Calu3 (cell line): ENCODE measurements at regions not wholly inside any gene's neighbourhood (a gene's known extent, or its start where the extent isn't known, plus 50 kb on each side); places are given as distances from the start of the nearest gene placed in this dataset.

Experiments used
- BruUV-seq: library from RNA; stranded (reverse); fragments of 400-500 nt; replicated peaks from 2 replicates; lab custom pipeline; 2021; lab: Mats Ljungman, UMichigan
- CTCF ChIA-PET: fragments of 300-600 bp; sonication (Branson Sonifier 250); formaldehyde crosslinking; loops from one replicate; lab custom pipeline; 2022; ENCODE audit warnings: antibody characterized with exemption; lab: Charles Lee
- DNase-seq: peaks from one replicate; pipeline ENCODE4 v3.0.0; 2022
- H3K27ac Mint-ChIP-seq: one replicate; pipeline ENCODE4 v1.8.0; 2022; ENCODE audit warnings: mixed read lengths; ENCODE audit not compliant: unreplicated experiment
- H3K27me3 Mint-ChIP-seq: one replicate; pipeline ENCODE4 v1.8.0; 2022; ENCODE audit warnings: mixed read lengths; ENCODE audit not compliant: unreplicated experiment
- H3K36me3 Mint-ChIP-seq: one replicate; pipeline ENCODE4 v1.8.0; 2022; ENCODE audit warnings: mild to moderate bottlenecking, moderate library complexity, mixed read lengths; ENCODE audit not compliant: insufficient read depth, unreplicated experiment
- H3K4me1 Mint-ChIP-seq: one replicate; pipeline ENCODE4 v1.8.0; 2022; ENCODE audit warnings: mild to moderate bottlenecking, low read depth, mixed read lengths; ENCODE audit not compliant: unreplicated experiment
- H3K4me3 Mint-ChIP-seq: one replicate; pipeline ENCODE4 v1.8.0; 2022; ENCODE audit warnings: mild to moderate bottlenecking, low read depth, moderate library complexity, mixed read lengths; ENCODE audit not compliant: unreplicated experiment
- H3K9me3 Mint-ChIP-seq: one replicate; pipeline ENCODE4 v1.8.0; 2022; ENCODE audit warnings: low read depth, mixed read lengths; ENCODE audit not compliant: unreplicated experiment
- intact Hi-C: fragments of 100-400 bp; cut with micrococcal nuclease; formaldehyde crosslinking; loops from one replicate; pipeline ENCODE4 v1.10.0; 2022; ENCODE audit not compliant: unreplicated experiment
- TF ChIP-seq, protein P1 (sequence below): fragments of 200-600 bp; IDR thresholded peaks from one replicate; pipeline ENCODE4 v1.8.0; 2022; ENCODE audit warnings: antibody characterized with exemption; ENCODE audit not compliant: unreplicated experiment

DNA sequence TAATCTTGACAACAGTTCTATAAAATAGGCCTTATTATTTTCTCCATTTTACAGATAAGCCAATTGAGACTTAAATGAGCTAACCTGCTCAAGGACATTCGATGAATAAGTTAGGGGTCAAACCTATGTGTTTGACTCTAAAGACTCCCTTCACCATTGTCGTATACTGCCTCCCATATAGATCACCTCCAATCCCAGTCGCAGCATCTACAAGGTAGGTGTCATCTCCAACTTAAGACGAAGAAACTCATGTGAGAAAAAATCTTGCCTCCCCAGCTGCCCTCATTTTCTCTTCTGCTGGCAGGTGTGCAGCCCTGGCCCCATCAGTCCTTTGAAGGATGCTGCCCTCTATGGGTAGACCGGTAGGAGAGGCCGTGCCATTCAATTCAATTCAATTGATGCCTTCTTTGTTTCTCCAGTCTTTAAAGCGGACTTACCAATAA lies 75.2 kb upstream of the SMARCA2 start:
- Mint-ChIP-seq H3K4me3 (no peak overlapping the region), H3K36me3 (no peaks in the 10 kb centered on the region), H3K27ac (no peak overlapping the region), H3K4me1 (no peaks in the 10 kb centered on the region), H3K9me3 (no peaks in the 10 kb centered on the region), H3K27me3 (no peaks in the 10 kb centered on the region)
- DNase-seq: peak; percentile 18
- intact Hi-C loops: no loop called here
- TF ChIP-seq, protein P1, sequence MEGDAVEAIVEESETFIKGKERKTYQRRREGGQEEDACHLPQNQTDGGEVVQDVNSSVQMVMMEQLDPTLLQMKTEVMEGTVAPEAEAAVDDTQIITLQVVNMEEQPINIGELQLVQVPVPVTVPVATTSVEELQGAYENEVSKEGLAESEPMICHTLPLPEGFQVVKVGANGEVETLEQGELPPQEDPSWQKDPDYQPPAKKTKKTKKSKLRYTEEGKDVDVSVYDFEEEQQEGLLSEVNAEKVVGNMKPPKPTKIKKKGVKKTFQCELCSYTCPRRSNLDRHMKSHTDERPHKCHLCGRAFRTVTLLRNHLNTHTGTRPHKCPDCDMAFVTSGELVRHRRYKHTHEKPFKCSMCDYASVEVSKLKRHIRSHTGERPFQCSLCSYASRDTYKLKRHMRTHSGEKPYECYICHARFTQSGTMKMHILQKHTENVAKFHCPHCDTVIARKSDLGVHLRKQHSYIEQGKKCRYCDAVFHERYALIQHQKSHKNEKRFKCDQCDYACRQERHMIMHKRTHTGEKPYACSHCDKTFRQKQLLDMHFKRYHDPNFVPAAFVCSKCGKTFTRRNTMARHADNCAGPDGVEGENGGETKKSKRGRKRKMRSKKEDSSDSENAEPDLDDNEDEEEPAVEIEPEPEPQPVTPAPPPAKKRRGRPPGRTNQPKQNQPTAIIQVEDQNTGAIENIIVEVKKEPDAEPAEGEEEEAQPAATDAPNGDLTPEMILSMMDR: no peak
- no TSS peak for BruUV-seq
- CTCF ChIA-PET: no interaction called here

DNA sequence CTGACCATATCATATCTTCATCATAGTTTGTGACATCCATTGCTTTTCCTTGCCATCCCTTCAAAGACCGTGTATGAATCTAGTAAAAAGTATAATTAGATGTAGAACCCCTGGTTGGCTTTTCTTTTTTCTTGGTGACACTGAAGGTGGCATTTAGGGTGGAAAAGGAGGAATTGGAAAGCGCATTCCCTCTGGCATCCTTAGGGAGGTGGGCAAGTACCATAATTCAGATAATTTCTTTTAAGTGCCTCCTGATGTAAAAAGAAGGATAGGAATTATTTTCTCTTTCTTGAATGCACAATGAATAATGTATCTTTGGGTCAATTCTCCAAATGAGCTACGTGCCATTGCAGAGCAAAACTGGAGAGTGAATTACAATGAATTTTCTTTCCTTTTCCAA lies 73.2 kb upstream of the SMARCA2 start:
- Mint-ChIP-seq H3K27me3 (no peaks in the 10 kb centered on the region), H3K4me1 (no peaks in the 10 kb centered on the region), H3K36me3 (no peaks in the 10 kb centered on the region), H3K4me3 (no peak overlapping the region), H3K9me3 (no peaks in the 10 kb centered on the region), H3K27ac (no peak overlapping the region)
- DNase-seq: no peak
- intact Hi-C loops: no loop called here
- CTCF ChIA-PET: no interaction called here
- no TSS peak for BruUV-seq
- TF ChIP-seq, protein P1: no peak

DNA sequence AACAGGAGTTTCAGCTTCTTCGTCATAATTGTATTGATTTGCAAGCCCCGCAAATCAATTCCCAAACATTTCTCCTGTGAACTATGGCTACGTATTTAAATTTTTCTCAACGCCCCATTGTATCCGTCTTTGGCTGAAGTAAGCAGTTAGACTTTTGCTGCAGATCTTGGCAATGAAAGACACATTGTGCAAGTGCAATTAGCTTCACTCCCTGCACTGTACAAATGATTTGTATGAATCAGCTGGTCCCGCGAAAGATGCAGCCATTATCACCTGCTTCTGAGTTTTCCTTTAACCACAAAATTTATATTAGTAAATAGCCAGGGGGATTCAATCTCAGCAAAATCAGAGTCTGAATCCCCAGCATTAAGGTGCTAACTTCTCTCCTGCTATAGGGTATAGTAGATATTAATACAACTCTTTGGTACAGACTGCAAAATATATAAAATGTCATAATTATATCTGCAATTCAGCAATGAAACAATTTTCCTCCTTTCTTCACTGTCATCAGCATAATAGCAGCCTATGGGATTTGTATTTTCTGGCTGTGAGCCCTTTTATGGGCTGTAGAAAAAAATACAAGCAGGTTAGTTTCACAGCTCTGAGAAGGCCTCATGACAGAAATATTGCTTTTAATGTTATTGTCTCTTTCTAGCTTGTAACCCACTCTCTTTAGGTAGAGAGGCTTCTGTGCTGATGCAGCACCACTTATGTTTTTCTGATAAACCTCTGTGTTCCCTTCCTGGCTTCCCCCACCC lies 68.4 kb upstream of the SMARCA2 start:
- intact Hi-C loops: no loop called here
- Mint-ChIP-seq H3K36me3 (no peaks in the 10 kb centered on the region), H3K27me3 (no peaks in the 10 kb centered on the region), H3K4me3 (no peak overlapping the region), H3K4me1 (no peaks in the 10 kb centered on the region), H3K9me3 (no peaks in the 10 kb centered on the region), H3K27ac (no peak overlapping the region)
- CTCF ChIA-PET: no interaction called here
- DNase-seq: no peak
- TF ChIP-seq, protein P1: no peak
- BruUV-seq: no TSS peak

DNA sequence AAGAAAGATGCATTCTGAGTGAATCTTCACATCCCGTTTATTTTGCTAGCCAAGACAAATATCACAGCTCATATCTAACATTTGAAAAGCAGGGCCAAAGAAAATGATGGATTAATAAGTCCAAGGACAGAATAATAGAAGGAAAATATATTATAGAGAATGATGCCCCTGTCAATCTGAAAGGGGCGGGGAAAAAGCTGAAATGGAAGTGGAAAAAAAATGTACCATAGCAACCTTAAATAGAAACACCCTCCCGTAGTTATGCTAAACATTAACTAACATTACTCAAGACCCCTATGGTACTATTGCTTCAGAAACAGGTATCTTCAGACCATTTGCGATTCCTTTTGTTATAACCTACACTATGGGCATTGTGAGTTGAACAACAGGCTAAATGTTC lies 67.7 kb upstream of the SMARCA2 start:
- H3K9me3 Mint-ChIP-seq: no peaks in the 10 kb centered on the region
- TF ChIP-seq, protein P1: no peak
- CTCF ChIA-PET: no interaction called here
- no peaks in the 10 kb centered on the region for H3K36me3 Mint-ChIP-seq
- no TSS peak for BruUV-seq
- no peak for DNase-seq
- H3K27me3 Mint-ChIP-seq: no peaks in the 10 kb centered on the region
- no peaks in the 10 kb centered on the region for H3K4me1 Mint-ChIP-seq
- H3K27ac Mint-ChIP-seq: no peak overlapping the region
- no peak overlapping the region for H3K4me3 Mint-ChIP-seq
- intact Hi-C loops: no loop called here
